ENCODE measurements at regions not wholly inside any gene's neighbourhood (a gene's known extent, or its start where the extent isn't known, plus 50 kb on each side); places are given as distances from the start of the nearest gene placed in this dataset.

GRCh38 chr10:56135828-56136227 lies 225.2 kb downstream of the ZWINT start:
- no peak for TF ChIP-seq POLR2A (IDR thresholded peaks at IDR 0.05)
- TF ChIP-seq, protein P1, sequence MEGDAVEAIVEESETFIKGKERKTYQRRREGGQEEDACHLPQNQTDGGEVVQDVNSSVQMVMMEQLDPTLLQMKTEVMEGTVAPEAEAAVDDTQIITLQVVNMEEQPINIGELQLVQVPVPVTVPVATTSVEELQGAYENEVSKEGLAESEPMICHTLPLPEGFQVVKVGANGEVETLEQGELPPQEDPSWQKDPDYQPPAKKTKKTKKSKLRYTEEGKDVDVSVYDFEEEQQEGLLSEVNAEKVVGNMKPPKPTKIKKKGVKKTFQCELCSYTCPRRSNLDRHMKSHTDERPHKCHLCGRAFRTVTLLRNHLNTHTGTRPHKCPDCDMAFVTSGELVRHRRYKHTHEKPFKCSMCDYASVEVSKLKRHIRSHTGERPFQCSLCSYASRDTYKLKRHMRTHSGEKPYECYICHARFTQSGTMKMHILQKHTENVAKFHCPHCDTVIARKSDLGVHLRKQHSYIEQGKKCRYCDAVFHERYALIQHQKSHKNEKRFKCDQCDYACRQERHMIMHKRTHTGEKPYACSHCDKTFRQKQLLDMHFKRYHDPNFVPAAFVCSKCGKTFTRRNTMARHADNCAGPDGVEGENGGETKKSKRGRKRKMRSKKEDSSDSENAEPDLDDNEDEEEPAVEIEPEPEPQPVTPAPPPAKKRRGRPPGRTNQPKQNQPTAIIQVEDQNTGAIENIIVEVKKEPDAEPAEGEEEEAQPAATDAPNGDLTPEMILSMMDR (IDR thresholded peaks at IDR 0.05): no peak
- TF ChIP-seq POLR2AphosphoS5 (IDR thresholded peaks at IDR 0.05): no peak

All from prostate gland (tissue), 2 donors.